CD4-positive, alpha-beta T cell treated with Interleukin-2 at 100 ng/mL for 4 hours (primary cell): ENCODE measurements at regions not wholly inside any gene's neighbourhood (a gene's known extent, or its start where the extent isn't known, plus 50 kb on each side); places are given as distances from the start of the nearest gene placed in this dataset.
"Not testable (repeated sequence)": the region's sequence is repeated elsewhere in the genome, so short reads cannot be mapped to it uniquely, and the experiment has no call there.

ENCODE experiments used
- DNase-seq: peaks from one replicate; pipeline ENCODE4 v3.0.0-alpha.2; 2020; ENCODE audit warnings: low spot score

DNA sequence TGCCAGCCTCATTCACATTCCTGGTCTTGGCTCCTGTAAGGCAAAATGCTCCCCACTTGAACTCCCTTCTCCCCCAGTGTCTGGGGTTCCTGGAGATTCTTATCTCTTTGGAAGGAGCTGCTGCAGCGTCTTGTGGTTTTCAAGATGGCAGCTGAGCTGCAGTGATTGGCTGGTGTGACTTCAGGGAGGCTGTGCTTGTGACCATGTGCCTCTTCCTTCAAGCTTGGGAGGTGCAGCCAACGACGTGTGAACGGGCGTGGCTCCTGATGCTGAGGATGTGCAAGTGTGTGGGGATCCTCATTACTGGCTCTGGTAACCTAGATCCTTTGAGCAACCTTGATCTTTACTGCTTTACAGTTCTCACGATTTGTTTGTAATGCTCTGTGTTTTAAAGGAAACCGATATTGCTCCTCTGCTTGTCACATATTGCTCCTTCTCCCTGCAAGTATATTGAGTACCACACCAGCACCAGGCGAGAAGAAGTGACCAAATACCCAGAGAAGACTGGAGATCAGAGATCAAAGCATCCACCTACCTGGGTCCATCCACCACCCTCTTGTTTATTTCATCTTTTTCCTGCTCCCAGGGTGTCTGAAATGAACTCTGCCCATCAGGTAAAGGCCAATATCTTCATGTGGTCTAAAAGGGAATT lies 208.5 kb downstream of the FGF9 start:
- DNase-seq, result no peak

DNA sequence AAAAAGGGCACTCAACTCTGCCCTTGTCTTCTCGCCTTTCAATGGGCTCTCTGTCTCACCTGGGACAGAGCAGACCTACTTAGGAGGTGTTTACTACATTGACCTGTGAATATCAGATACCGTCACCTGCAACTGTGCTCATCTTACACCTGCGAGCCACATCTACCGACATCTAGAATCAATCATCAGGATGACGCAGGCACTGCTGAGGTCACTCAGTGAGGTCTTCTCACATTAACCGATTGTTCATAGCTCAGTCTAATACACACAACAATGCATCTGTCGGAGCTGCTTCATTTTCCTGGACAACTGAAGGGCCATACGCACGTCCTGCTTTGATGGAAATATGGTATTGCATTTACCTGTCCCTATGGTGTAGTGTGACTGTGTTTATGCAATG lies 211.9 kb downstream of the FGF9 start:
- no peak for DNase-seq

DNA sequence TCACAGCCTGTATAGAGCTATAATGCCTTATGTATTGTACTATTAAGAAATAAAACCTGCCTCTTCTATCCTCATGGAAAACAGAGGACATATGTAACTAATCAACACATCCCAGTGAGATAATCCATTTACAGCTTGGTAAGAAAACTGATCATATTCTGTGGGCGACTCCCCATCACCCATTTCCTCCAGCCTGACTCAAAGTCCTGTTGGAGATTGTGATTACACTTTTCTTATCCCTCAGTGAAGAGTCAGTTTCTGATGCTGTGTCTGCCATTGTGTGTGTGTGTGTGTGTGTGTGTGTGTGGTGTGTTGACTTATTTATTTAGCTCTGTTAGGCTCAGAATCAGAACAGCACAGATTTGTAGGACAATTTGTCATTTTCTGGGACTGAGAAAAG lies 212.8 kb downstream of the FGF9 start:
- no peak for DNase-seq

DNA sequence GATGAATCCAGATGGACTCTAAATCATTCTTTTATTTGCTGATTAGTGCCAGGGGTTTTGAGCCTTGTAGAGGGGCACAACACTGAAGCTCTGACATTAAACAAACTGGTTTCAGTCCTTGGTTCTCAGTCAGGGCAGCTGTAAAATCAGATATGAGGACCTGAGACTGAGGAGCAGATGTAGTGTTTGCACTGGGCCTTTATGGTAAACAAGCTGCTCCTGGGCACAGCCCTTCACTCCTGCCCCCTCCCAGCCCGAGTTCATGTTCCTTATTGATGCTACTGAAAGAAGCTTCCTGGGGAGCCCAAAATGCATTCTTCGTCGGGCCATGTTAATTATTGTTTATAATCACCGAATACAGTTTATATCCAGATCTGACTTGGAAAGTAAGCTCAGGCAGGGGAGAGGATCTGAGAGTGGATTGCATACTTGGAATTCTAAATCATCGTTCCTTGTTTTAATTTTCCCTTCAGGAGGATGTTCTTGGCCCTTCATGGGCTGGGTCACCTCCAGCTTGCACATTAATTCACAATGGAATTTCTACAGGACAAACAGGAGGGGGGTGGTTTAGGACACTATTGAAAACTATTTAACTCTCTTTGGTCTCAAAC lies 213.5 kb downstream of the FGF9 start:
- no peak for DNase-seq

DNA sequence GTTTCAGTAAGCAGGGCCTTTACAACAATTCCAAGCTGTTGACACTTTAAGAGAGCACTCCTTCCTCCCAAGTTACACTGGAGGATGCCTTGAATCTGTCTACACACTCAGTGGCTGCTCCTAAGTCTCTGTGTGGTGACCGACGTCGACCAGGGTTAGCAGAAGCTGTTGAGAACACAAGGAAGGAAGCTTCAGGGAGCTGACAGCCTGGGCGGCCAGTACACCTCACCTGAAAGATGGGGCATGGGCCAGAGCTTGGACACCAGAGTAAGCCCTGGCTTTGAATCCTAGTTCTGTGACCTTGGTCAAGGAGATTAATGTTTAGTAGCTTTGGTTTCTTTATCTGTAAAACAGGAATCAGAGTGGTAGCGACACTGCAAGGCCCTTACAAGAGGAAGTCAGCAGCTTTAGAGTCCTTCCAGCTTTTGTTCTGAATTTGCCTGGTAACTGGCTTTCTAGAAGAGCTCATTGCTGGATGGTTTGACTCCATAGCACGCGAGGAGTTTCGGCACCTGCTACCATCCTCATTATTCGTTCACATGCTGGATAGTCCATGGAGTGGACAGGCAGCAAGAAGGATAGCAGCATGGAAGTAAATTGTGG lies 214.2 kb downstream of the FGF9 start:
- DNase-seq, result no peak

DNA sequence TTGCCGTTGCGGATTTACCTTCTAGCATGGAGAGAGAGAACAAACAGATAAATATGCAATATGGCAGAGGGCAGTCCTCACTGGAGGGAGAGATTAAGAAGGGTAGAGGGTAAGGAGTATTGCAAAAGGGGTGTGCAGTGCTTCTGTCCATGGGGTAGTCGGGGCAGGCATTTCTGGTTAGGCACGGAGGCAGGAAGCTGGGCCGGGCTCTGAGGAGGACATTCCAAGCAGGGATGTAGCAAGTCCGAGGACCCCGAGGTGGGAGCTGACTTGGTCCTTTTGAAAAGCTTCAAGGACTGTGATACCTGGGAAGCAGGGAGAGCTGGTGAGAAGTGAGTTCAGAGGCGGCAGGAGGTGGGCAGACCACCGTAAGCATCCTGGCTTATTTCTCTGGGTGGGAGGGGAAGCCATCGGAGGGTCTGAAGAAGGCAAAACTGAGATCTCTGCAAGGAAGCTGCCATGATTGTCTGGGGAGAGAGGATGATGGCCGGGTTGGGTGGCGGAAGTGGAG lies 214.9 kb downstream of the FGF9 start:
- no peak for DNase-seq

DNA sequence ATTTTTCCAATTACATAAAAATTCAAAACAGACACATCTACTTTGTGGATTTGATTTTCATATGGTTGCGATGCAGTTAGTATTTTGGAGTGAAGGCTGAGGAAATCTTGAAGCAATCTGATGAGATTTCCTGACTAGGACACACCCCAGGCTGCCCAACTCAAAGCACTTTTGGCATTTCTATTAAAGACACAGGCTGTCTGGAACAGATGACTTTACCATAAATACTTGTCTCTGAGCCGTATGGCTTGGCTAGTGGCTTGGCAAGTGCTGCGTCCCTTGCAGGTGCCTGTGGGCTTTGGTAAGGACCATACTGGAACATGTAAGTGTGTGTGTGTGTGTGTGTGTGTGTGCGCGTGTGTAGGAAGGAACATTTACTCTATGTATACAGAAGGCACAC lies 218.8 kb downstream of the FGF9 start:
- DNase-seq, result no peak

DNA sequence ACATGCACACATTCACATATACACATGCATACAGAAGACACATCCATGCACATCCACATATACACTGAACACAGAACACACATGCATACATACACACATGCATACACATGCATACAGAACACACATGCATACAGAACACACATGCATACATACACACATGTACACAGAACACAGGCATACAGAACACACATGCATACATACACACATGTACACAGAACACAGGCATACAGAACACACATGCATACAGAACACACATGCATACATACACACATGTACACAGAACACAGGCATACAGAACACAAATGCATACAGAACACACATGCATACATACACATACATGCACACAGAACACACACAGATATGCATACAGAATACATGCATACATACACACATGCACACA lies 219.3 kb downstream of the FGF9 start:
- DNase-seq, result not testable (repeated sequence)

DNA sequence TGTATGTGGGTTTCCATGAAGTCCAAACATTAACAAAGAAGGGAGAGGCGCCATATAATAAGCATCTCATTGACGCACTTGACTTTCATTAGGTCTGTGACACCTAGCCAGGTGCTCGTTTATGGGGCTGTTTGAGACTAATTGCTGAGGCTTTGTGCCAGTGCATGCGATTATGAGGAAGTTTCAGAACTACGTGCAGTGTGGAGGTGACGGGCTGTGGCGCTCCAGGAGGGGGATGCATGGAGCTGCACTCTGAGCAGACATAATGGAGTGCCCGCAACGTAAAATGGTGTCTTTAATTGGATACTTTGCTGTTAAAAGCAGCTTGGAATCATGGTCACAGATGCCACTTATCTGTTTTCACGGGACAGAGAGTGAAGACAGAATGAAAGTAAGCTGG lies 223.2 kb downstream of the FGF9 start:
- no peak for DNase-seq

DNA sequence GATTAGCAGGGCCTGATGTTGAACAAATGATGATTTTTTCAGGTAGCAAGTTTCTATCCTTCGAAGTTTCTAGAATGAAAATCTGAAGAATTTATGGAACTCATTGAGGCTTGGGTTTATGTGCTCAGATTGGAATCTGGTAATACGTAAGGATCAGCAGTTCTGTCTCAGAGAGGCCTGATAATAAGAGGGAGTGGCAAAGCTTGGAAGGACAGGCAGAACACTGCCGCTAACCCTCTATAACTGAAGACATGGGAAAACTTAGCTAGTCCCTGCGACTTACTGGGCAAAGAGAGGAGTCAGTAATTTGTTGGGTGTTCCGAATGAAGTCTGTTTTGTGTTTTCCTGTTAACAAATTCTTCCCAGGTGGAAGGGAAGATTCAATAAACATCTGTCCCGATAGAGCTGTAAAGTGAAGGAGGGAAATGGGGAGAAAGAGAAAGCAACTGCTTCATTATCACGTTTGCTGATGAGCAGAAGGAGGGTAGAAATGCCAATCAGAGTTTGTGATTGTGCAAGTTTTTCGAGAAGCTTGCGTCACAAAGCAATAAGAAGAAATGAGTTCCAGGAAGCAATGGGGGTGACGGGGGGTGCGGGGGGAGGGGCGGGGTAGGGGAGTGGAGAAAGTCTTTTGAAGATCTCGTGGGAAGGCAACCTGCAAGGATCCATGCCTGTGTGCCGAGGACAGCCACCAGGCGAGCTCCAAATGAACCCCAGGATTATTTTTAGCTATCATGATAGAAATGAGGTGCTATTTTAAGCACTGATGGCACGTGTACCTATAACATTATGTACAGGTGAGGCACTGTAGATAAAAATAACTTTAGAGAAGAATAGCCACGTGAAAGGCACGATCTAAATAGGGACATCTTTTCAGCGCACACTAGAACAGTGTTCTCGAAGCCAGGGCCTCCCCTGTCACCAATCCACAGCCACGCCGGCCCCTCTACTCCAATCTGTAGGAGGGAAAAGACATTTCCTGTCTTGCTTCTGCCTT lies 224.1 kb downstream of the FGF9 start:
- no peak for DNase-seq

DNA sequence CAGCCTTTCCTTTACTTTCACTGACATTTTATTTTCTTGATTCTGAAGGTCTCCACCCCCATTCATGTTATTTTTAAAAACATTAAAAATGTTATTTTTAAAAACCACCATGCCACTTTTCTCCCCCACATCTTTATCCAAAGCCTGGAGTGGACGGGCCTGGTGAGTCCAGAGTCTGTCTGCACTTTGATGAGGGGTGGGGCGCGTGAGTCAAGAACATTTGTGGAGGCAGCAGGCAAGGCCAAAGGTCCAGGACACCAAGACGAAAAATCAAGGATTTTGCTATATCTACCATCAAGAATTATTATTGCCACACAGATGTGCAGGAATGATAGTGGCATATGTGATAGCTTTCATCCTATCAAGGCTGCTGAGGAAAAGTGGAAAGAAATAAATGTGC lies 224.9 kb downstream of the FGF9 start:
- DNase-seq, result no peak

DNA sequence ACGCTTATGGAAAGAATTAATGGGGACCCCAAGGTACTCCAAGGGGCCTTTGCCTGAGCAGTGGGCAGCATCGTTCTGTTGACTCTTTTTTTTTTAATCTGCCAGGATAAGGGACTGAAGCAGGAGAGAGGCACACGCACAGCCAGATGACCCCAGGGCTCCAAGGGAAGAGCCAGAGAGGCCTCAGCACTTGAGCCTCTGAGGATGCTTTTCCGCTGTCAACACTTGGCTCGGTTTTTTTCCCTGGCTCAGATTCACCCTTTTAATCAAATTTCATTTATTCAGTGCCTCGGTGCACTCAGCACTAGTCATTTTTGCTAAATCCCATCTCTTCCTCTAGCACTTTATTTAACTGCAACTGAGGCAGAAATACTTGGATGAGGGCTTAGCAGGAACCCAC lies 226.3 kb downstream of the FGF9 start:
- no peak for DNase-seq

DNA sequence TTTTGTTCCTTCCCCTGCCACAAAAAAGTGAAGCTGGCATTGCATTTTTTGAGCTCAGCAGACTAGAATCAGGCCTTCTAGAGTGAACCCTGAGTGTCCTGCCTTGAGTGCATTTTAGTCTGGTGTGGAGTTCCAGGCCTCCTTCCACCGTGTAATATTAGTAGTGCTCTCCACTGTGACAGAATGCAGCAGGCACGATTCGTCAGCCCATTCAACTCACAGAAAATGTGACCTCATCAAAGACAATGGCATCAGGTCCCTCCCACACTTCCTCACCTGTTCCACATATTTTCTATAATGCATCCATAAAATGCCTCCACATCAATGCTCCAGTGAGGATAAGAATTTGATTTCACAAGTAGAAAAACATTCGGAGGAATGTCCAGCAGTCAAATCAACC lies 227.6 kb downstream of the FGF9 start:
- no peak for DNase-seq

DNA sequence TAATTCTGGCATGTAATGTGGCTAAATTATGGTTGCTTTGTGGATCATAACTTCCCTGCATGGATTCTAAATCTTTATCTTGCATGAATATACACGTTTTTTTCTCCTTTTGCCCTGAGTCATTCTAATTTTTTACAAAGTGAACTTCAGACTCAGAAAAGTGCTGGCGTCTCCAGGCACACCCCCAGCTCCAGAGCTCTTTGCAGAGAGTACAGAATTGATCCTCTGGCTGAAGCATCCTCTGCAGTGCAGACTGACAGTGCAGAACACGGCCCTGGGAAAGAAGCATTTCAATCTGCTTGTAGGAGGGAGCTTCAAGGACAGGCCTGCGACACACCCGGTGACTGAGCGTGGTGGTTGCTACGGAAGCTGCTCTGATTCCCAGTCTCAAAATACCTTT lies 228.1 kb downstream of the FGF9 start:
- no peak for DNase-seq

DNA sequence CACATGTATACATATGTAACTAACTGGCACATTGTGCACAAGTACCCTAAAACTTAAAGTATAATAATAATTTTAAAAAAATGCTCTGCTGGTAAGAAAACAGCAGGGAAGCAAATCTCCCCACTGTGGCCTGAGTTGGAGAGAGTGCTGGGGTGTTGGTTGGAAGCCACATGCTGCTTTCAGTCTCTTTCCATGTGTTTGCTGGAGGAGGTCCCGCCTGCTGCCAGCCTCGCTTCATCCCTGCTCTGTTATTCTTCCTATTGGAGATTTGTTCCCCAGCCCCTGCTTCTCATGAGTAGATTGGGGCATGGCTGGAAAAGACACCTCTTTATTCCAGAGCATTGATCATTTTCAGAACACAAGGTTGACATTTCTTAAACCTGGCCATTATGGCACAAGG lies 230.5 kb downstream of the FGF9 start:
- DNase-seq, result no peak

DNA sequence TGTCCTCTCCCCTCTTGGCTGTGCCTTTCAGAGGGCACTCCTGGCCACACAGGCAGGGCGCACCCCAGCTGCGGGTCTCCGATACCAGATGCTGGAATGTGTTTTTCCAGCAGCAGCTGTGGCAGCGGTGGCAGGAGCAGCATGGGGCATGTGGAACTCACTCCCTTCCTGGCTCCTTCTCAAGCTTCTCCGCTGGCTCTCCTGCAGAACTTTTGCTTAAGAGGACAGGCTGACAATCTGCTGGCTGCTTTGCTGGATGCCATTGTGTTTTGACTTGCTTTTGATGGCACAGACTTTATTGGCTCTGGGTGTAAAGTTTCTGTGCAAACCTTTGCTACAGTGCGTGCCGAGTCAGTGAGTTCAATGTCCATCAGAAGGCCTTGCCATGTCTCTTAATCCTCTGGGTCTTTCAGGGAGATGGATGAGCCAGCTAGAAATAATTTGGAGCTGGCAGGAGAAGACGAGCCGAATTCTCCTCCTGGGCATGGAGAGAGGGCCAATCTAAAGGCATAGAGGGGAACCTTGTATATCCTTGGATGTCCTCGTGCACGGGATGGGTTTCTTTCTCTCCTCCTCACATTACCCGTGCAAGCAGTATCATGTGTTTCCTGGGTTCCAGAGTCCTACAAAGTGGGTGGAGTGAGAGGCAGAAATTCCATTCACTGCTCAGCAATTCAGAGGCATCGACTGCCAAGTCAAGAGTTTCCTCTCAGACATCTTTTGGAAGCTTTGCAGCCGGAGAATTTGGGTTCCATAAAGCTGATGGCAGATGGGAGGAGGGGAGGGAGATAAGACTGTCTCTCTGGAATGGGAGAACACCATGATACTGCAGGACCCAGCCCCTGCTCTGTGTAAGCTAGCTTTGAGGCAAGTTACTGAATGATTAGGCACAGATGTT lies 231.2 kb downstream of the FGF9 start:
- no peak for DNase-seq

DNA sequence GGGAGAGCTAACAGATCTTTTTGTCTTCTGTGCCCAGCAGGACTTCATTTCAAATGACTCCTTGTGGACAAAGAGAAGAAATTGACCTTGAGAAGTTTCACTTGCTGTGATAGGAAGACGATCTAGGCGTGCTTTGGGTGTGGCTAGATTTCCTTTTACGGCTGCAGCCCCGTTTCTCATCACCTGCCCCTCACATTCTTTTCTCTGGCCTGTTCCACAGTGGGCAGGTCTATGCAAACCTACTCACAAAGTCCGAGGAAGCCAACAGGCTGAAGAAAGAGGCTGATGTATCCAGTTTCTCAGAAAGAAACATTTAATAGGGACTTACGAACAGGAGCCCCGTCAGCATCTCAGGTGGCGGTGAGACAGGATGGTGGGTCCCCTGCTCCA lies 231.8 kb downstream of the FGF9 start:
- DNase-seq, result no peak

DNA sequence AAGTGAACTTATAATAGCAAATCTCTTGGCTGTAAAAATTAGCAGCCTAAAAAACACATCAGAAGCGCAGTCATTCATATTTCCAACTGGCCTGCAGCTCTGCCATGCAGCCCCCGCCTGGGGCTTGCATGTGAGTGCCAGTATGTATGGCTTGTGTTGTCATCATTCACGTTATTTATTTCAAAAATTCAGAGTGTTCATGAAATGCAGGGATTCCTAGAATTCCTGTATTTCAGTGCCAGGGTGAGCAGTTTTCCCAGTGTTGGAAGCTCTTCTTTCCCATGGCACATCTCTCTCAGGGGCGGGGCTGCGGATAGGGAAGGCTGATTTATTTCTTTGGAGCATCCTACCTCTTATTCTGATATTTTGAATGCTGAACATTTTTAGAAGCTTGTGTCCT lies 234.6 kb downstream of the FGF9 start:
- DNase-seq, result no peak

DNA sequence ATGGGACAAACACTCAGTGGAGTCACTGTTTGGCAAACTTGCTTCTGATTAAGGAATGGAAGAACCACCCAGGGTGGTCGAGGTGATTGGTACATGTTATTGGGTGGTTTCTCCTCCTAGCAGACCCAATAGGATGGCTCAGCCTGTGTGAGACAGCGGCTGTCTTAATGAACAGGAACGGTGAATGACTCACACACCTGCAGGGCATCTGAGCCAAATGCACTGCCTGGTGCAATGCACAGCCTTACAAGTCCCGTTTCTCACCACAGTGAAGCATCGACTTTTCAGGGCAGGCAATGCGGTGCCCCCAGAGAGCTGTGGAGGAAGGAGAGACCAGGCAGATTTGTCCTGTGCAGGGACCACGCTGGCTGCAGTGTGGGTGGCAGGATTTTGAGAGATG lies 238.5 kb downstream of the FGF9 start:
- DNase-seq, result no peak

DNA sequence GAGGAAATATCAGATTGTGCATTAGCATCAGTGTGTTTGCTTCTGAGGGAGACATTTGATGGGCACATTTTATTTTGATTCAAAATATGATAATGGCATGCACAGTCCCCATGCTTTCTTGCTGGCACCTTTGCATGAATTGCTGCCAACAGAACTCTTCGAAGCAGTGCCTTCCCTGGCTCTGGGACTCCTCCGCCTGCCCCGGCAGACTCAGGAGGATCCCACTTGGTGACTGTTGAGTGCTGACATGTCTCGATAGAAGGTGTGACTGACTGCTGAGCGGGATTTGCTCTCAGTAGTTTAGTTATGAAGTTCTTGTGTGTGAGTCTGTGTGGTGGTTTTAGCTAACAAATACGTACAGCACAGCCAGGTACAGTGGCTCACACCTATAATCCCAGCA lies 239.7 kb downstream of the FGF9 start:
- no peak for DNase-seq

DNA sequence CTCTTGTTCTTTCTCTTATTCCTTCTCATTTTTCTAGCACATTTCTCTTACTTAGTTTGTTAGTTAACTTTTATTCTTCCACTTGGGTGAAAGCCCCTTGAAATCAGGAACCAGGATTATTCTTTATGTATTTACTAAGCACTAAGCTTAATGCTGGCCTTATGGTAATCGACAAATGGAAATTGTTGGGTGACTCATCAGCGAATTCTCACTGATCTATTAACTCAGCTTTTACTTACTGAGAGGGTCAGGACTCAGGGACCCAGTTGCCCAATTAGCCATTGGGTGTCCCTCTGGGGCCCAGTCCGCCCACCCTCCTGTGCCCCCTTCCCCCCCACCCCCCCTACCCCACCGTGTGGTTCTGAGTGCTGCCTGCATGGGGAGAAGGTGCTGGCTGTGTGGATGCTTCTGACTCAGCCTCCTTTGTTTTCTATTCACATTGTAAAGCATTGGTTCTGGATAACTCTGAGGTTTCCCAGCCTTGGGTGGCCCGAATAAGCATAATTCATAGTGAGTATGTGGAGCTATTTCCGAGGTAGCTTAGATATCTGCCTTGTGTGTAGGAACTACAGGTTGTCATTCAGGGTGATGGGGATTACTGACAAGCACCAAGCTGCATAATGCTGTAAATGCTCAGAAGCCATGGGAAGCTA lies 240.9 kb downstream of the FGF9 start:
- no peak for DNase-seq
